ENCODE measurements at regions not wholly inside any gene's neighbourhood (a gene's known extent, or its start where the extent isn't known, plus 50 kb on each side); places are given as distances from the start of the nearest gene placed in this dataset.

DNA sequence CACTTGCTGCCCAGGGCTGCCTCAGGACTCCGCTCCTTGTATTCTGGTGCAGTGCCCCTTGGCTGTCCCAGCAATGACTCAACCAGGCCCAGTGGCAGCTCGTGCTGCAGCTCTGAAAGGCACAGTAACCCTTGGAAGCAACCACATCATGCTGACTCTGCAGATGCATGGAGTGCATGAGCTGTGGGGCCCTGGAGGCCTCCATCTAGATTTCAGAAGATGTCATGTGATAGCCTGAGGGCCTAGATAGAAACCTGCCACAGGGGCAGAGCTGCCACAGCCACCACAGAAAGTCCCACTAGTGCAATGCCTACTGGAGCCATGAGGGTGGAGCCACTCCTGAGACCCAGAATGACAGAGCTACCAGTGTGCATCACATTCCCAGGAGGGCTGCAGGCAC, 117.1 kb upstream of the SMAD3 start (continued):
- TF ChIP-seq AFF4 (CRISPR knock-in tag; IDR thresholded peaks at IDR 0.05; ENCODE audit: borderline replicate concordance) (no peak), ELF4 (CRISPR knock-in tag; IDR thresholded peaks at IDR 0.05; ENCODE audit: low read depth) (no peak), NR2C2 (CRISPR knock-in tag; IDR thresholded peaks at IDR 0.05) (no peak), GRHL2 (CRISPR knock-in tag; IDR thresholded peaks at IDR 0.05; ENCODE audit: insufficient replicate concordance, severe bottlenecking) (no peak), CREB1 (CRISPR knock-in tag; IDR thresholded peaks at IDR 0.05) (no peak), MYBL2 (CRISPR knock-in tag; IDR thresholded peaks at IDR 0.05) (no peak), JUN (CRISPR knock-in tag; IDR thresholded peaks at IDR 0.05) (no peak), FOXJ3 (CRISPR knock-in tag; IDR thresholded peaks at IDR 0.05; ENCODE audit: borderline replicate concordance) (no peak)
- TF ChIP-seq, protein P1, sequence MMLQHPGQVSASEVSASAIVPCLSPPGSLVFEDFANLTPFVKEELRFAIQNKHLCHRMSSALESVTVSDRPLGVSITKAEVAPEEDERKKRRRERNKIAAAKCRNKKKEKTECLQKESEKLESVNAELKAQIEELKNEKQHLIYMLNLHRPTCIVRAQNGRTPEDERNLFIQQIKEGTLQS (CRISPR knock-in tag; conservative IDR thresholded peaks at IDR 0.05) = no peak

DNA sequence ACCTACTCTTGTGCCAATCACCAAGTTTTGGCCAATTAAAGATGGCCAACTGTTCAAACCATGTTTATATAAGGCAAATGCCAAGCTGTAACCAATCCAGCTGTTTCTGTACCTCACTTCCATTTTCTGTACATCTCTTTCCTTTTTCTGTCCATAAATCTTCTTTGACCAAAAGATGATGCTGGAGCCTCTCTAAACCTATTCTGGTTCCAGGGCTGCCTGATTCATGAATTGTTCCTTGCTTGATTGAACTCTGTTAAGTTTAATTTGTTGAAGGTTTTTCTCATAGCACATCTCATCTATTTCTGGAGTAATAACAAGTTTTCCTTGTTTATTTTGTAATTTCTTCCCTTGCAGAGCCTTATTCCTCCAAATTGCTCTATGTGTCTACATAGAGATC, 115.3 kb upstream of the SMAD3 start:
- no peak overlapping the region for H3K27ac Mint-ChIP-seq

More for the DNA sequence above, 115.3 kb upstream of the SMAD3 start:
- H3K27me3 Mint-ChIP-seq (ENCODE audit: low read depth) = no peaks in the 10 kb centered on the region
- H3K36me3 Mint-ChIP-seq = no peaks in the 10 kb centered on the region
- DNase-seq (ENCODE audit: low spot score) (no peak), ATAC-seq (no peak)
- no peak overlapping the region for H3K4me3 Mint-ChIP-seq
- ChIA-PET CTCF (interaction anchor here (0.6 to 0.7 kb wide), 2 partner anchors 117 to 319 kb away, joined by 3 read pairs; no protein-coding TSS in a partner anchor), POLR2A (no interaction called here)
- H3K9me3 Mint-ChIP-seq = no peaks in the 10 kb centered on the region
- no peaks in the 10 kb centered on the region for H3K4me1 Mint-ChIP-seq
- no peak for TF ChIP-seq ZNF263 (CRISPR knock-in tag; IDR thresholded peaks at IDR 0.05; ENCODE audit: low read depth)
- TF ChIP-seq IRF1 (CRISPR knock-in tag; IDR thresholded peaks at IDR 0.05) = no peak
- no peak for TF ChIP-seq ZNF138 (CRISPR knock-in tag; conservative IDR thresholded peaks at IDR 0.05)
- TF ChIP-seq, protein P2, sequence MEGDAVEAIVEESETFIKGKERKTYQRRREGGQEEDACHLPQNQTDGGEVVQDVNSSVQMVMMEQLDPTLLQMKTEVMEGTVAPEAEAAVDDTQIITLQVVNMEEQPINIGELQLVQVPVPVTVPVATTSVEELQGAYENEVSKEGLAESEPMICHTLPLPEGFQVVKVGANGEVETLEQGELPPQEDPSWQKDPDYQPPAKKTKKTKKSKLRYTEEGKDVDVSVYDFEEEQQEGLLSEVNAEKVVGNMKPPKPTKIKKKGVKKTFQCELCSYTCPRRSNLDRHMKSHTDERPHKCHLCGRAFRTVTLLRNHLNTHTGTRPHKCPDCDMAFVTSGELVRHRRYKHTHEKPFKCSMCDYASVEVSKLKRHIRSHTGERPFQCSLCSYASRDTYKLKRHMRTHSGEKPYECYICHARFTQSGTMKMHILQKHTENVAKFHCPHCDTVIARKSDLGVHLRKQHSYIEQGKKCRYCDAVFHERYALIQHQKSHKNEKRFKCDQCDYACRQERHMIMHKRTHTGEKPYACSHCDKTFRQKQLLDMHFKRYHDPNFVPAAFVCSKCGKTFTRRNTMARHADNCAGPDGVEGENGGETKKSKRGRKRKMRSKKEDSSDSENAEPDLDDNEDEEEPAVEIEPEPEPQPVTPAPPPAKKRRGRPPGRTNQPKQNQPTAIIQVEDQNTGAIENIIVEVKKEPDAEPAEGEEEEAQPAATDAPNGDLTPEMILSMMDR (IDR thresholded peaks at IDR 0.05) = no peak
- TF ChIP-seq CREM (CRISPR knock-in tag; IDR thresholded peaks at IDR 0.05) = no peak
- TF ChIP-seq, protein P3, sequence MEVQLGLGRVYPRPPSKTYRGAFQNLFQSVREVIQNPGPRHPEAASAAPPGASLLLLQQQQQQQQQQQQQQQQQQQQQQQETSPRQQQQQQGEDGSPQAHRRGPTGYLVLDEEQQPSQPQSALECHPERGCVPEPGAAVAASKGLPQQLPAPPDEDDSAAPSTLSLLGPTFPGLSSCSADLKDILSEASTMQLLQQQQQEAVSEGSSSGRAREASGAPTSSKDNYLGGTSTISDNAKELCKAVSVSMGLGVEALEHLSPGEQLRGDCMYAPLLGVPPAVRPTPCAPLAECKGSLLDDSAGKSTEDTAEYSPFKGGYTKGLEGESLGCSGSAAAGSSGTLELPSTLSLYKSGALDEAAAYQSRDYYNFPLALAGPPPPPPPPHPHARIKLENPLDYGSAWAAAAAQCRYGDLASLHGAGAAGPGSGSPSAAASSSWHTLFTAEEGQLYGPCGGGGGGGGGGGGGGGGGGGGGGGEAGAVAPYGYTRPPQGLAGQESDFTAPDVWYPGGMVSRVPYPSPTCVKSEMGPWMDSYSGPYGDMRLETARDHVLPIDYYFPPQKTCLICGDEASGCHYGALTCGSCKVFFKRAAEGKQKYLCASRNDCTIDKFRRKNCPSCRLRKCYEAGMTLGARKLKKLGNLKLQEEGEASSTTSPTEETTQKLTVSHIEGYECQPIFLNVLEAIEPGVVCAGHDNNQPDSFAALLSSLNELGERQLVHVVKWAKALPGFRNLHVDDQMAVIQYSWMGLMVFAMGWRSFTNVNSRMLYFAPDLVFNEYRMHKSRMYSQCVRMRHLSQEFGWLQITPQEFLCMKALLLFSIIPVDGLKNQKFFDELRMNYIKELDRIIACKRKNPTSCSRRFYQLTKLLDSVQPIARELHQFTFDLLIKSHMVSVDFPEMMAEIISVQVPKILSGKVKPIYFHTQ (CRISPR knock-in tag; IDR thresholded peaks at IDR 0.05) = no peak
- TF ChIP-seq GABPB1 (CRISPR knock-in tag; IDR thresholded peaks at IDR 0.05) = no peak
- TF ChIP-seq ESRRA (CRISPR knock-in tag; IDR thresholded peaks at IDR 0.05; ENCODE audit: borderline replicate concordance) = no peak
- no peak for TF ChIP-seq SOX15 (CRISPR knock-in tag; IDR thresholded peaks at IDR 0.05)
- TF ChIP-seq GRHL2 (CRISPR knock-in tag; IDR thresholded peaks at IDR 0.05; ENCODE audit: insufficient replicate concordance, severe bottlenecking) = no peak
- TF ChIP-seq, protein P4, sequence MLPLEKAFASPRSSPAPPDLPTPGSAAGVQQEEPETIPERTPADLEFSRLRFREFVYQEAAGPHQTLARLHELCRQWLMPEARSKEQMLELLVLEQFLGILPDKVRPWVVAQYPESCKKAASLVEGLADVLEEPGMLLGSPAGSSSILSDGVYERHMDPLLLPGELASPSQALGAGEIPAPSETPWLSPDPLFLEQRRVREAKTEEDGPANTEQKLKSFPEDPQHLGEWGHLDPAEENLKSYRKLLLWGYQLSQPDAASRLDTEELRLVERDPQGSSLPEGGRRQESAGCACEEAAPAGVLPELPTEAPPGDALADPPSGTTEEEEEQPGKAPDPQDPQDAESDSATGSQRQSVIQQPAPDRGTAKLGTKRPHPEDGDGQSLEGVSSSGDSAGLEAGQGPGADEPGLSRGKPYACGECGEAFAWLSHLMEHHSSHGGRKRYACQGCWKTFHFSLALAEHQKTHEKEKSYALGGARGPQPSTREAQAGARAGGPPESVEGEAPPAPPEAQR (CRISPR knock-in tag; IDR thresholded peaks at IDR 0.05) = no peak
- TF ChIP-seq ZNF219 (CRISPR knock-in tag; IDR thresholded peaks at IDR 0.05; ENCODE audit: borderline replicate concordance) = no peak
- no peak for TF ChIP-seq ZNF317 (CRISPR knock-in tag; IDR thresholded peaks at IDR 0.05; ENCODE audit: borderline replicate concordance, low read depth)
